IMR-90 (cell line): ENCODE measurements at regions not wholly inside any gene's neighbourhood (a gene's known extent, or its start where the extent isn't known, plus 50 kb on each side); places are given as distances from the start of the nearest gene placed in this dataset.
A peak's percentile ranks its signal among the peaks of the same experiment; 100 is the strongest.

Source experiments
- ATAC-seq: fragments of 200-7000 bp; cut with Tn5 transposase; 2 replicates; pipeline ENCODE4 v1.9.1; 2020; ENCODE audit warnings: low read depth, mild to moderate bottlenecking, moderate library complexity
- BruUV-seq: library from RNA; stranded (reverse); fragments of 400-500 nt; replicated peaks from 2 replicates; lab custom pipeline; 2021; lab: Mats Ljungman, UMichigan
- CTCF ChIA-PET: fragments of 300-600 bp; formaldehyde crosslinking; extraction: SDS; loops from one replicate; lab custom pipeline; 2021; ENCODE audit warnings: antibody characterized with exemption; lab: Yijun Ruan, JAX
- POLR2A ChIA-PET: fragments of 300-600 bp; sonication (Branson Sonifier 250); formaldehyde crosslinking; loops from one replicate; lab custom pipeline; 2022; ENCODE audit warnings: antibody characterized with exemption; ENCODE audit not compliant: unreplicated experiment; lab: Charles Lee
- DNase-seq: peaks from one replicate; pipeline ENCODE4 v3.0.0; 2013
- H2AFZ ChIP-seq: replicated peaks from 2 replicates; pipeline ENCODE3; 2013; ENCODE audit warnings: low read length, mild to moderate bottlenecking; ENCODE audit not compliant: poor library complexity
- H2AK5ac ChIP-seq: 2 replicates; pipeline ENCODE4 v1.6.1; 2013; ENCODE audit warnings: low read depth, low read length, inconsistent platforms
- H2AK9ac ChIP-seq: replicated peaks from 2 replicates; pipeline ENCODE3; 2013; ENCODE audit warnings: mild to moderate bottlenecking, low read depth, low read length, moderate library complexity; ENCODE audit not compliant: poor library complexity
- H2BK120ac ChIP-seq: 2 replicates; pipeline ENCODE4 v1.6.1; 2013; ENCODE audit warnings: low read depth, low read length, inconsistent platforms
- H2BK15ac ChIP-seq: 3 replicates; pipeline ENCODE4 v1.6.1; 2013; ENCODE audit warnings: low read depth, low read length, inconsistent platforms
- H2BK20ac ChIP-seq: 2 replicates; pipeline ENCODE4 v1.6.1; 2013; ENCODE audit warnings: low read depth, mild to moderate bottlenecking, inconsistent platforms, low read length, moderate library complexity
- H2BK5ac ChIP-seq: 2 replicates; pipeline ENCODE4 v1.6.1; 2013; ENCODE audit warnings: mild to moderate bottlenecking, low read depth, low read length, inconsistent platforms; ENCODE audit not compliant: poor library complexity, severe bottlenecking
- H3K14ac ChIP-seq: replicated peaks from 2 replicates; pipeline ENCODE4 v1.6.1; 2013; ENCODE audit warnings: low read depth, low read length, inconsistent platforms
- H3K18ac ChIP-seq: 2 replicates; pipeline ENCODE4 v1.6.1; 2013; ENCODE audit warnings: low read depth, low read length, control low read depth
- H3K23ac ChIP-seq: 2 replicates; pipeline ENCODE4 v1.6.1; 2013; ENCODE audit warnings: low read depth, low read length, inconsistent platforms
- H3K27ac ChIP-seq: 2 replicates; pipeline ENCODE4 v1.5.1; 2013; ENCODE audit warnings: mild to moderate bottlenecking, control low read depth, low read length; ENCODE audit not compliant: insufficient read depth
- H3K27me3 ChIP-seq: 2 replicates; pipeline ENCODE4 v1.6.1; 2013; ENCODE audit warnings: low read length; ENCODE audit not compliant: control insufficient read depth, insufficient read depth
- H3K36me3 ChIP-seq: 2 replicates; pipeline ENCODE4 v1.6.1; 2013; ENCODE audit warnings: low read length, mixed read lengths; ENCODE audit not compliant: control insufficient read depth, insufficient read depth
- H3K4ac ChIP-seq: 2 replicates; pipeline ENCODE4 v1.6.1; 2013; ENCODE audit warnings: low read depth, low read length, inconsistent platforms
- H3K4me1 ChIP-seq: 2 replicates; pipeline ENCODE4 v1.6.1; 2013; ENCODE audit warnings: low read length, mixed read lengths; ENCODE audit not compliant: control insufficient read depth, insufficient read depth
- H3K4me2 ChIP-seq: 2 replicates; pipeline ENCODE4 v1.6.1; 2013; ENCODE audit warnings: low read depth, mild to moderate bottlenecking, control low read depth, low read length, moderate library complexity
- H3K4me3 ChIP-seq: 2 replicates; pipeline ENCODE4 v1.5.1; 2013; ENCODE audit warnings: low read depth, mild to moderate bottlenecking, control low read depth, low read length, moderate library complexity; ENCODE audit not compliant: insufficient read depth
- H3K56ac ChIP-seq: 2 replicates; pipeline ENCODE4 v1.6.1; 2013; ENCODE audit warnings: low read length, inconsistent platforms; ENCODE audit not compliant: insufficient read depth; ENCODE audit errors: extremely low read depth
- H3K79me1 ChIP-seq, 2 experiments: 2 replicates each; pipeline ENCODE4 v1.6.1; 2013; ENCODE audit warnings: low read length in 2 of 2, inconsistent platforms in 1 of 2, low read depth in 1 of 2
- H3K9ac ChIP-seq: 2 replicates; pipeline ENCODE4 v1.6.1; 2013; ENCODE audit warnings: low read depth, low read length, control low read depth
- H3K9me1 ChIP-seq: 2 replicates; pipeline ENCODE4 v1.6.1; 2013; ENCODE audit warnings: low read length, inconsistent platforms; ENCODE audit not compliant: insufficient read depth
- H3K9me3 ChIP-seq: 2 replicates; pipeline ENCODE4 v1.6.1; 2013; ENCODE audit warnings: low read length; ENCODE audit not compliant: control insufficient read depth, insufficient read depth
- H4K20me1 ChIP-seq: 2 replicates; pipeline ENCODE4 v1.6.1; 2013; ENCODE audit warnings: low read length, inconsistent platforms; ENCODE audit not compliant: insufficient read depth
- H4K5ac ChIP-seq: 2 replicates; pipeline ENCODE4 v1.6.1; 2013; ENCODE audit warnings: mild to moderate bottlenecking, low read depth, low read length, control low read depth
- H4K8ac ChIP-seq, 2 experiments: 2 replicates each; pipeline ENCODE4 v1.6.1; 2013; ENCODE audit warnings: low read depth in 2 of 2, low read length in 2 of 2, control low read depth in 1 of 2, inconsistent platforms in 1 of 2
- H4K91ac ChIP-seq: 2 replicates; pipeline ENCODE4 v1.6.1; 2013; ENCODE audit warnings: low read depth, low read length, inconsistent platforms; ENCODE audit not compliant: insufficient read depth
- BHLHE40 ChIP-seq: fragments of 150-350 bp; IDR thresholded peaks from 2 replicates; pipeline ENCODE4 v1.6.1; 2016; ENCODE audit warnings: mild to moderate bottlenecking, low read depth, low read length
- CEBPB ChIP-seq: IDR thresholded peaks from 2 replicates; pipeline ENCODE4 v1.6.1; 2012; ENCODE audit warnings: low read depth, low read length, improper control_type of control experiment
- CHD1 ChIP-seq: IDR thresholded peaks from 2 replicates; pipeline ENCODE4 v1.6.1; 2012; ENCODE audit warnings: low read depth, low read length, improper control_type of control experiment
- FOS ChIP-seq: fragments of 150-350 bp; IDR thresholded peaks from 2 replicates; pipeline ENCODE4 v1.6.1; 2016; ENCODE audit warnings: low read depth, low read length
- MAFK ChIP-seq: IDR thresholded peaks from 2 replicates; pipeline ENCODE4 v1.6.1; 2012; ENCODE audit warnings: low read depth, low read length, improper control_type of control experiment
- MAZ ChIP-seq: IDR thresholded peaks from 2 replicates; pipeline ENCODE4 v1.6.1; 2012; ENCODE audit warnings: low read depth, mild to moderate bottlenecking, low read length, improper control_type of control experiment, moderate library complexity, borderline replicate concordance
- MXI1 ChIP-seq: IDR thresholded peaks from 2 replicates; pipeline ENCODE4 v1.6.1; 2012; ENCODE audit warnings: low read depth, mild to moderate bottlenecking, low read length, moderate library complexity, borderline replicate concordance
- NFE2L2 ChIP-seq: fragments of 150-350 bp; IDR thresholded peaks from 2 replicates; pipeline ENCODE4 v1.6.1; 2016; ENCODE audit warnings: low read depth, mild to moderate bottlenecking, low read length
- POLR2A ChIP-seq: IDR thresholded peaks from 2 replicates; pipeline ENCODE4 v1.6.1; 2012; ENCODE audit warnings: mild to moderate bottlenecking, low read depth, low read length
- RAD21 ChIP-seq: IDR thresholded peaks from 2 replicates; pipeline ENCODE4 v1.6.1; 2012; ENCODE audit warnings: low read length, improper control_type of control experiment
- RCOR1 ChIP-seq: IDR thresholded peaks from 2 replicates; pipeline ENCODE4 v1.6.1; 2012; ENCODE audit warnings: mild to moderate bottlenecking, low read length, improper control_type of control experiment; ENCODE audit not compliant: insufficient replicate concordance
- RFX5 ChIP-seq: IDR thresholded peaks from 2 replicates; pipeline ENCODE4 v1.8.0; 2012; ENCODE audit warnings: low read depth, mild to moderate bottlenecking, low read length, moderate library complexity
- SMC3 ChIP-seq: fragments of 150-350 bp; IDR thresholded peaks from 2 replicates; pipeline ENCODE4 v1.6.1; 2016; ENCODE audit warnings: low read depth, mild to moderate bottlenecking, antibody characterized with exemption, low read length, moderate library complexity
- WGBS, 2 experiments: methylation state at CpG; one replicate each; pipeline versions ENCODE4 v1.1.5 to v1.1.7; 2013; ENCODE audit warnings: missing lambda C conversion rate in 2 of 2; ENCODE audit not compliant: insufficient read length in 1 of 2; ENCODE audit errors: extremely low coverage in 2 of 2; 5-methylcytosine and 5-hydroxymethylcytosine counted together
- dilution Hi-C: fragments of 300-500 bp; cut with HindIII; formaldehyde crosslinking; loops from one replicate; pipeline ENCODE4 v1.14.3; 2018; ENCODE audit warnings: low sequenced_read_pairs; ENCODE audit not compliant: unreplicated experiment
- in situ Hi-C: fragments of 300-500 bp; cut with MboI; formaldehyde crosslinking; loops from 3 replicates; pipeline ENCODE4 v1.14.3; 2019; ENCODE audit warnings: low sequenced_read_pairs, inconsistent platforms, mixed read lengths
- intact Hi-C: fragments of 100-400 bp; cut with micrococcal nuclease; formaldehyde crosslinking; loops from 2 replicates; pipeline ENCODE4 v1.10.0; 2022
- TF ChIP-seq, protein P1 (sequence below): fragments of 150-350 bp; IDR thresholded peaks from 2 replicates; pipeline ENCODE4 v1.6.1; 2016; ENCODE audit warnings: low read depth, mild to moderate bottlenecking, low read length, moderate library complexity, borderline replicate concordance
- TF ChIP-seq, protein P2 (sequence below): fragments of 150-350 bp; IDR thresholded peaks from 2 replicates; pipeline ENCODE4 v1.6.1; 2017; ENCODE audit warnings: mild to moderate bottlenecking, antibody characterized with exemption, low read length, low read depth
- TF ChIP-seq, protein P3 (sequence below): conservative IDR thresholded peaks from 2 replicates; pipeline ENCODE4 v1.5.1; 2012; ENCODE audit warnings: mild to moderate bottlenecking, low read depth, low read length, improper control_type of control experiment

DNA sequence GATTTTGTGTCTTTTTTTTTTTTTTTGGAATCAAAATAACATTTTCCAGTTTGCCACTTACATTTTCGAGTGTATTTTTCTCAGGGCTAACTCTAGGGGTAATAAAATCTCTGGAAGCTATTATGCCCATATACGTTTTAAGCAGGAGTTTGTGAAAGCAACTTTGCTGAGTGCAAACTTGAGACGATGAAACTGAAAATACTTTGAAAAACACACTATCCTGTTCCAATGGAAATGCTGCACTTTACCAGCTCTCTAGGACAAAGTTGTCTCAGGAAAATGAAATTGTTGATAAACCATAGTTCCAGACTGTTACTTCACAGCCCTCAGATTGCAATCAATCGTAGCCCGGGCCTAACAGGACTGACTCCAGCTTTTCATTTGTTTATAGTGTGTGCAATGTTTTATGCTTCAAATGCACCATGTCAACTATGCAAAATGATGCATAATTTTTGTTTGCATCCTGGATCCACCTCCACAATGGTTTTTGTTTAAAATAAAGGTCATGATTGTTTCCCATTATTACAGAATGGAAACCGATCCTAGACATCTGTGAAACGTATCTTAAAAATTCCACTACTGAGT is 220.6 kb upstream of the PKN2 start:
- TF ChIP-seq RFX5 = no peak
- no peak for TF ChIP-seq MAZ
- TF ChIP-seq, protein P1, sequence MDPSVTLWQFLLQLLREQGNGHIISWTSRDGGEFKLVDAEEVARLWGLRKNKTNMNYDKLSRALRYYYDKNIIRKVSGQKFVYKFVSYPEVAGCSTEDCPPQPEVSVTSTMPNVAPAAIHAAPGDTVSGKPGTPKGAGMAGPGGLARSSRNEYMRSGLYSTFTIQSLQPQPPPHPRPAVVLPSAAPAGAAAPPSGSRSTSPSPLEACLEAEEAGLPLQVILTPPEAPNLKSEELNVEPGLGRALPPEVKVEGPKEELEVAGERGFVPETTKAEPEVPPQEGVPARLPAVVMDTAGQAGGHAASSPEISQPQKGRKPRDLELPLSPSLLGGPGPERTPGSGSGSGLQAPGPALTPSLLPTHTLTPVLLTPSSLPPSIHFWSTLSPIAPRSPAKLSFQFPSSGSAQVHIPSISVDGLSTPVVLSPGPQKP = no peak
- TF ChIP-seq FOS = no peak
- TF ChIP-seq, protein P2, sequence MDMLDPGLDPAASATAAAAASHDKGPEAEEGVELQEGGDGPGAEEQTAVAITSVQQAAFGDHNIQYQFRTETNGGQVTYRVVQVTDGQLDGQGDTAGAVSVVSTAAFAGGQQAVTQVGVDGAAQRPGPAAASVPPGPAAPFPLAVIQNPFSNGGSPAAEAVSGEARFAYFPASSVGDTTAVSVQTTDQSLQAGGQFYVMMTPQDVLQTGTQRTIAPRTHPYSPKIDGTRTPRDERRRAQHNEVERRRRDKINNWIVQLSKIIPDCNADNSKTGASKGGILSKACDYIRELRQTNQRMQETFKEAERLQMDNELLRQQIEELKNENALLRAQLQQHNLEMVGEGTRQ = no peak
- no peak for TF ChIP-seq RCOR1
- no peak for TF ChIP-seq POLR2A
- TF ChIP-seq, protein P3, sequence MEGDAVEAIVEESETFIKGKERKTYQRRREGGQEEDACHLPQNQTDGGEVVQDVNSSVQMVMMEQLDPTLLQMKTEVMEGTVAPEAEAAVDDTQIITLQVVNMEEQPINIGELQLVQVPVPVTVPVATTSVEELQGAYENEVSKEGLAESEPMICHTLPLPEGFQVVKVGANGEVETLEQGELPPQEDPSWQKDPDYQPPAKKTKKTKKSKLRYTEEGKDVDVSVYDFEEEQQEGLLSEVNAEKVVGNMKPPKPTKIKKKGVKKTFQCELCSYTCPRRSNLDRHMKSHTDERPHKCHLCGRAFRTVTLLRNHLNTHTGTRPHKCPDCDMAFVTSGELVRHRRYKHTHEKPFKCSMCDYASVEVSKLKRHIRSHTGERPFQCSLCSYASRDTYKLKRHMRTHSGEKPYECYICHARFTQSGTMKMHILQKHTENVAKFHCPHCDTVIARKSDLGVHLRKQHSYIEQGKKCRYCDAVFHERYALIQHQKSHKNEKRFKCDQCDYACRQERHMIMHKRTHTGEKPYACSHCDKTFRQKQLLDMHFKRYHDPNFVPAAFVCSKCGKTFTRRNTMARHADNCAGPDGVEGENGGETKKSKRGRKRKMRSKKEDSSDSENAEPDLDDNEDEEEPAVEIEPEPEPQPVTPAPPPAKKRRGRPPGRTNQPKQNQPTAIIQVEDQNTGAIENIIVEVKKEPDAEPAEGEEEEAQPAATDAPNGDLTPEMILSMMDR = no peak
- no peak for TF ChIP-seq SMC3
- no peak for TF ChIP-seq BHLHE40
- no peak for TF ChIP-seq CHD1
- TF ChIP-seq MAFK = no peak
- TF ChIP-seq CEBPB = no peak
- no peak for TF ChIP-seq RAD21
- TF ChIP-seq NFE2L2 = no peak
- no peak for TF ChIP-seq MXI1
- peak; percentile 29; the same call in 1 of the 2 replicates for ATAC-seq
- Histone ChIP-seq H3K27me3 (no peaks in the 10 kb centered on the region; the same call in 1 of the 2 replicates), H4K5ac (no peak overlapping the region), H3K4ac (no peak overlapping the region), H3K23ac (no peak overlapping the region), H3K4me3 (no peak overlapping the region), H2AK9ac (no peak overlapping the region), H3K56ac (no peak overlapping the region), H3K9ac (no peak overlapping the region), H3K9me1 (no peaks in the 10 kb centered on the region), H2BK5ac (no peak overlapping the region), H3K9me3 (no peaks in the 10 kb centered on the region), H2BK15ac (no peak overlapping the region), H2AK5ac (no peak overlapping the region), H3K27ac (no peak overlapping the region), H4K8ac (no peak overlapping the region), H3K36me3 (no peaks in the 10 kb centered on the region), H4K20me1 (no peaks in the 10 kb centered on the region), H3K4me1 (no peaks in the 10 kb centered on the region), H2AFZ (no peak overlapping the region), H2BK120ac (no peak overlapping the region), H3K14ac (no peak overlapping the region), H3K79me1 (no peaks in the 10 kb centered on the region), H3K4me2 (peak overlapping the region; percentile 90), H3K18ac (no peak overlapping the region), H2BK20ac (no peak overlapping the region), H4K91ac (no peak overlapping the region)
- intact Hi-C loops (no loop called here), in situ Hi-C loops (no loop called here), dilution Hi-C loops (no loop called here)
- BruUV-seq = no TSS peak
- CTCF ChIA-PET = interaction anchor here (1.3 kb wide), 1 partner anchor 10 kb away, joined by 5 read pairs; no protein-coding TSS in a partner anchor
- no CpG with 5 or more reads among the region's 7 CpGs for WGBS, 2 experiments
- POLR2A ChIA-PET = no interaction called here
- DNase-seq = peak; percentile 10
